AG10803 (cell line): ENCODE measurements at regions not wholly inside any gene's neighbourhood (a gene's known extent, or its start where the extent isn't known, plus 50 kb on each side); places are given as distances from the start of the nearest gene placed in this dataset.

ENCODE experiments used
- DNase-seq: peaks from one replicate; pipeline ENCODE4 v3.0.0; 2010; ENCODE audit warnings: low read depth
- H3K4me3 ChIP-seq: 2 replicates; pipeline ENCODE4 v1.5.1; 2011; ENCODE audit warnings: mild to moderate bottlenecking, low read length, control low read depth
- CTCF ChIP-seq: conservative IDR thresholded peaks from 2 replicates; pipeline ENCODE4 v1.5.1; 2011; ENCODE audit warnings: mild to moderate bottlenecking, low read length, control low read depth, inconsistent platforms

GRCh38 chr16:7946142-7946541, 613.5 kb downstream of the RBFOX1 start:
- TF ChIP-seq CTCF, result no peak
- DNase-seq, result no peak
- H3K4me3 ChIP-seq, result no peak overlapping the region

GRCh38 chr16:7938175-7938574, 605.5 kb downstream of the RBFOX1 start:
- no peak overlapping the region for H3K4me3 ChIP-seq
- TF ChIP-seq CTCF, result no peak
- no peak for DNase-seq

GRCh38 chr16:7921345-7921744, 588.7 kb downstream of the RBFOX1 start:
- H3K4me3 ChIP-seq, result no peak overlapping the region
- TF ChIP-seq CTCF, result no peak
- DNase-seq, result no peak

- no peak for TF ChIP-seq CTCF
- H3K4me3 ChIP-seq, result no peak overlapping the region
- DNase-seq, result no peak
Observed at GRCh38 chr16:7919782-7920181, 587.1 kb downstream of the RBFOX1 start.

- TF ChIP-seq CTCF, result no peak
Observed at GRCh38 chr16:7914748-7915147, 582.1 kb downstream of the RBFOX1 start.

GRCh38 chr16:7912132-7912531, 579.5 kb downstream of the RBFOX1 start:
- DNase-seq, result no peak

More at GRCh38 chr16:7914748-7915147, 582.1 kb downstream of the RBFOX1 start:
- no peak for DNase-seq
- no peak overlapping the region for H3K4me3 ChIP-seq

GRCh38 chr16:7910116-7910515, 577.5 kb downstream of the RBFOX1 start:
- H3K4me3 ChIP-seq, result no peak overlapping the region
- no peak for DNase-seq
- no peak for TF ChIP-seq CTCF

More at GRCh38 chr16:7912132-7912531, 579.5 kb downstream of the RBFOX1 start:
- no peak overlapping the region for H3K4me3 ChIP-seq
- no peak for TF ChIP-seq CTCF
